ENCODE measurements at regions not wholly inside any gene's neighbourhood (a gene's known extent, or its start where the extent isn't known, plus 50 kb on each side); places are given as distances from the start of the nearest gene placed in this dataset.

DNA sequence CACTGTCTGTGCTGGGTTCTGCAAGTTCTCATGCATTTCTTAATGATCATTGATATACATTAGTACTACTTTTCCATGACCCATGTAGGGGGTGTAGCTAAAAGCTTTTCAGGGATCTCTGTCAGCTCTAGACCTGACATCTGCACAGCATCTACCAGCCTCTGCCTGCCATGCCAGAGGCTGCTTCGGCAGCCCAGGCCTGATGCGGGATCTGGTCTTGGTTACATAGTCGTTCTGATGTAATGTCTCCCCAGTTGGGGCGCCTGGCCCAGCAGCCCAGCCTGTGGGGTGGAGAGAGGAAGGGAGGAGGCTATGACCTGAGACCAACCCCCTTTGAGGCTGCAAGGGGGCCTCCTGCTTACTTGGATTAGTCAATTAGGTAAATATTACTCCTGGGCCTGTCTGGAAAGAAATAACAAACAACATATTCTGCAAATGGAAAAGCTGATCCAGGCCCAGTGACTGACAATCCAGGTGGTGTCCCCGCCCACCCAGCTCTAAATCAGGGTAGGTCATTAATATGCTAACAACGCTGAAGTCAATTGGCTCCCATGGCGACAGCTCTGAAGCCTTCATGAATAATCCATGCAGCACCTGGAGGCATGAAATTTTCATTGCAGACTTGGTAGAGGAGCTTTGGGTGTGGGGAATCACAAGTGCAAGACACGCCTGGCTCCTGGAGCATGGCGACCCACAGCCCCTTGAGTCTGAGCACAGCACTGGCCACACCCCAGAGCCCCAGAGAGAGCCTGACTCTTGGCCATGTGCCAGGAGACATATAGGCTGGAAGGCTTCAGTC is 575.3 kb downstream of the CMPK2 start:
- in situ Hi-C loops (cut with HindIII; ENCODE audit: low pct_unique_long_range_greater_than_20kb, low sequenced_read_pairs) = no loop called here

DNA sequence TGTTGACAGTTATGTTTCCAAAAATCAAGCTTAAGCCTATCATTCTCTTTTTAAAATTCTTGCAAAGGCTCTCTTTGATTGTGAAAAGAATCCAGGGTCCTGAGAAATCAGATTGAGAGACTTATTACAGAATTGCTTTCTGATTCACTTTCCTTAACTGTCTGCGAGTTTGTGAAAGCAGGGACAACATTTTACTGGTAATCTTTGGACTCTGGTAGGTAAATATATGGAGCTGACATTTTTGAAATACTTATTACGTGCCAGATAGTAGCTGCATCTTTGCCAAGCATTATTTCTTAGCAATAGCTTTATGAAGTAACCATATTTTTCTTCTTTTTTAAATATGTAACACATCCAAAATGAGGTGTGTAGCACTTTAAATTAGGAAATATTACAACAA is 570.9 kb downstream of the CMPK2 start:
- POLR2A ChIA-PET = no interaction called here
- BruUV-seq (replicated peaks) = no TSS peak
- ATAC-seq (no peak), DNase-seq (ENCODE audit: low read depth, low spot score) (no peak)
- Histone ChIP-seq H3K27ac (ENCODE audit: low read length) (no peak overlapping the region), H3K27me3 (ENCODE audit: control insufficient read depth, insufficient read depth, low read length) (no peaks in the 10 kb centered on the region), H3K36me3 (ENCODE audit: control insufficient read depth, insufficient read depth, low read length) (no peaks in the 10 kb centered on the region), H3K4me3 (ENCODE audit: low read depth in 2 of 2, low read length in 2 of 2) (no peak overlapping the region), H3K9me3 (ENCODE audit: control insufficient read depth, insufficient read depth, low read depth, low read length) (no peaks in the 10 kb centered on the region), H3K4me1 (ENCODE audit: control insufficient read depth, insufficient read depth, low read length) (no peaks in the 10 kb centered on the region)
- in situ Hi-C loops (cut with HindIII; ENCODE audit: low pct_unique_long_range_greater_than_20kb, low sequenced_read_pairs) (no loop called here), intact Hi-C loops (cut with micrococcal nuclease; ENCODE audit: unreplicated experiment) (no loop called here)
- TF ChIP-seq SIN3A (IDR thresholded peaks at IDR 0.05; ENCODE audit: borderline replicate concordance, insufficient read depth, low read depth, low read length) (no peak), POLR2AphosphoS5 (IDR thresholded peaks at IDR 0.05; ENCODE audit: low read depth, low read length) (no peak), TCF7L2 (IDR thresholded peaks at IDR 0.05; ENCODE audit: low read depth, low read length) (no peak)
- TF ChIP-seq, protein P1, sequence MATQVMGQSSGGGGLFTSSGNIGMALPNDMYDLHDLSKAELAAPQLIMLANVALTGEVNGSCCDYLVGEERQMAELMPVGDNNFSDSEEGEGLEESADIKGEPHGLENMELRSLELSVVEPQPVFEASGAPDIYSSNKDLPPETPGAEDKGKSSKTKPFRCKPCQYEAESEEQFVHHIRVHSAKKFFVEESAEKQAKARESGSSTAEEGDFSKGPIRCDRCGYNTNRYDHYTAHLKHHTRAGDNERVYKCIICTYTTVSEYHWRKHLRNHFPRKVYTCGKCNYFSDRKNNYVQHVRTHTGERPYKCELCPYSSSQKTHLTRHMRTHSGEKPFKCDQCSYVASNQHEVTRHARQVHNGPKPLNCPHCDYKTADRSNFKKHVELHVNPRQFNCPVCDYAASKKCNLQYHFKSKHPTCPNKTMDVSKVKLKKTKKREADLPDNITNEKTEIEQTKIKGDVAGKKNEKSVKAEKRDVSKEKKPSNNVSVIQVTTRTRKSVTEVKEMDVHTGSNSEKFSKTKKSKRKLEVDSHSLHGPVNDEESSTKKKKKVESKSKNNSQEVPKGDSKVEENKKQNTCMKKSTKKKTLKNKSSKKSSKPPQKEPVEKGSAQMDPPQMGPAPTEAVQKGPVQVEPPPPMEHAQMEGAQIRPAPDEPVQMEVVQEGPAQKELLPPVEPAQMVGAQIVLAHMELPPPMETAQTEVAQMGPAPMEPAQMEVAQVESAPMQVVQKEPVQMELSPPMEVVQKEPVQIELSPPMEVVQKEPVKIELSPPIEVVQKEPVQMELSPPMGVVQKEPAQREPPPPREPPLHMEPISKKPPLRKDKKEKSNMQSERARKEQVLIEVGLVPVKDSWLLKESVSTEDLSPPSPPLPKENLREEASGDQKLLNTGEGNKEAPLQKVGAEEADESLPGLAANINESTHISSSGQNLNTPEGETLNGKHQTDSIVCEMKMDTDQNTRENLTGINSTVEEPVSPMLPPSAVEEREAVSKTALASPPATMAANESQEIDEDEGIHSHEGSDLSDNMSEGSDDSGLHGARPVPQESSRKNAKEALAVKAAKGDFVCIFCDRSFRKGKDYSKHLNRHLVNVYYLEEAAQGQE (IDR thresholded peaks at IDR 0.05; ENCODE audit: insufficient read depth in 1 of 2, low read depth in 2 of 2, low read length in 1 of 2) = no peak
- TF ChIP-seq, protein P2, sequence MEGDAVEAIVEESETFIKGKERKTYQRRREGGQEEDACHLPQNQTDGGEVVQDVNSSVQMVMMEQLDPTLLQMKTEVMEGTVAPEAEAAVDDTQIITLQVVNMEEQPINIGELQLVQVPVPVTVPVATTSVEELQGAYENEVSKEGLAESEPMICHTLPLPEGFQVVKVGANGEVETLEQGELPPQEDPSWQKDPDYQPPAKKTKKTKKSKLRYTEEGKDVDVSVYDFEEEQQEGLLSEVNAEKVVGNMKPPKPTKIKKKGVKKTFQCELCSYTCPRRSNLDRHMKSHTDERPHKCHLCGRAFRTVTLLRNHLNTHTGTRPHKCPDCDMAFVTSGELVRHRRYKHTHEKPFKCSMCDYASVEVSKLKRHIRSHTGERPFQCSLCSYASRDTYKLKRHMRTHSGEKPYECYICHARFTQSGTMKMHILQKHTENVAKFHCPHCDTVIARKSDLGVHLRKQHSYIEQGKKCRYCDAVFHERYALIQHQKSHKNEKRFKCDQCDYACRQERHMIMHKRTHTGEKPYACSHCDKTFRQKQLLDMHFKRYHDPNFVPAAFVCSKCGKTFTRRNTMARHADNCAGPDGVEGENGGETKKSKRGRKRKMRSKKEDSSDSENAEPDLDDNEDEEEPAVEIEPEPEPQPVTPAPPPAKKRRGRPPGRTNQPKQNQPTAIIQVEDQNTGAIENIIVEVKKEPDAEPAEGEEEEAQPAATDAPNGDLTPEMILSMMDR (IDR thresholded peaks at IDR 0.05) = no peak
- CTCF ChIA-PET = no interaction called here

More for the DNA sequence above, 575.3 kb downstream of the CMPK2 start:
- DNase-seq (ENCODE audit: low read depth, low spot score) (no peak), ATAC-seq (no peak)
- no peak for TF ChIP-seq POLR2AphosphoS5 (IDR thresholded peaks at IDR 0.05; ENCODE audit: low read depth, low read length)
- TF ChIP-seq, protein P2 (IDR thresholded peaks at IDR 0.05) = no peak
- TF ChIP-seq SIN3A (IDR thresholded peaks at IDR 0.05; ENCODE audit: borderline replicate concordance, insufficient read depth, low read depth, low read length) = no peak
- no peak for TF ChIP-seq TCF7L2 (IDR thresholded peaks at IDR 0.05; ENCODE audit: low read depth, low read length)
- TF ChIP-seq, protein P1 (IDR thresholded peaks at IDR 0.05; ENCODE audit: insufficient read depth in 1 of 2, low read depth in 2 of 2, low read length in 1 of 2) = no peak
- Histone ChIP-seq H3K27ac (ENCODE audit: low read length) (no peak overlapping the region), H3K4me1 (ENCODE audit: control insufficient read depth, insufficient read depth, low read length) (no peaks in the 10 kb centered on the region), H3K36me3 (ENCODE audit: control insufficient read depth, insufficient read depth, low read length) (no peaks in the 10 kb centered on the region), H3K9me3 (ENCODE audit: control insufficient read depth, insufficient read depth, low read depth, low read length) (no peaks in the 10 kb centered on the region), H3K4me3 (ENCODE audit: low read depth in 2 of 2, low read length in 2 of 2) (no peak overlapping the region), H3K27me3 (ENCODE audit: control insufficient read depth, insufficient read depth, low read length) (no peaks in the 10 kb centered on the region)
- no TSS peak for BruUV-seq (replicated peaks)
- CTCF ChIA-PET = no interaction called here
- POLR2A ChIA-PET = no interaction called here
- intact Hi-C loops (cut with micrococcal nuclease; ENCODE audit: unreplicated experiment) = no loop called here
